Parathyroid adenoma (tissue), 2 donors: ENCODE measurements at regions not wholly inside any gene's neighbourhood (a gene's known extent, or its start where the extent isn't known, plus 50 kb on each side); places are given as distances from the start of the nearest gene placed in this dataset.

Experiments used
- H2AFZ ChIP-seq: fragments of 300-600 bp; sonication (generic); one replicate; pipeline ENCODE4 v1.7.0; 2017; ENCODE audit warnings: antibody characterized with exemption, mild to moderate bottlenecking
- H3K27ac ChIP-seq: fragments of 300-600 bp; sonication (generic); one replicate; pipeline ENCODE4 v1.7.0; 2017
- H3K27me3 ChIP-seq: fragments of 300-600 bp; sonication (generic); one replicate; pipeline ENCODE4 v1.7.0; 2017; ENCODE audit warnings: low read length; ENCODE audit not compliant: control insufficient read depth, insufficient read depth
- H3K36me3 ChIP-seq: fragments of 300-600 bp; sonication (generic); one replicate; pipeline ENCODE4 v1.7.0; 2017; ENCODE audit warnings: low read length; ENCODE audit not compliant: control insufficient read depth, insufficient read depth
- H3K4me1 ChIP-seq: fragments of 300-600 bp; sonication (generic); one replicate; pipeline ENCODE4 v1.7.0; 2017; ENCODE audit warnings: control low read depth
- H3K4me2 ChIP-seq: fragments of 300-600 bp; sonication (generic); one replicate; pipeline ENCODE4 v1.7.0; 2017; ENCODE audit warnings: low read length
- H3K4me3 ChIP-seq: fragments of 300-600 bp; sonication (generic); one replicate; pipeline ENCODE4 v1.7.0; 2017; ENCODE audit warnings: low read depth, low read length
- H3K79me2 ChIP-seq: fragments of 300-600 bp; sonication (generic); one replicate; pipeline ENCODE4 v1.7.0; 2017; ENCODE audit warnings: control low read depth
- H3K9ac ChIP-seq: fragments of 300-600 bp; sonication (generic); one replicate; pipeline ENCODE4 v1.7.0; 2017; ENCODE audit warnings: mild to moderate bottlenecking
- H3K9me3 ChIP-seq: fragments of 300-600 bp; sonication (generic); one replicate; pipeline ENCODE4 v1.7.0; 2017; ENCODE audit warnings: low read length; ENCODE audit not compliant: control insufficient read depth
- TF ChIP-seq, protein P1 (sequence below): fragments of 300-600 bp; sonication (generic); IDR thresholded peaks from one replicate; pipeline ENCODE4 v1.7.0; 2017; ENCODE audit warnings: antibody characterized with exemption, mild to moderate bottlenecking
- donor health status: primary hyperparathyroidism.

GRCh38 chr3:194906970-194907629, 221.4 kb downstream of the FAM43A start:
- H3K4me2 ChIP-seq: no peak overlapping the region
- H3K9me3 ChIP-seq: no peaks in the 10 kb centered on the region
- H3K9ac ChIP-seq: no peak overlapping the region
- TF ChIP-seq, protein P1, sequence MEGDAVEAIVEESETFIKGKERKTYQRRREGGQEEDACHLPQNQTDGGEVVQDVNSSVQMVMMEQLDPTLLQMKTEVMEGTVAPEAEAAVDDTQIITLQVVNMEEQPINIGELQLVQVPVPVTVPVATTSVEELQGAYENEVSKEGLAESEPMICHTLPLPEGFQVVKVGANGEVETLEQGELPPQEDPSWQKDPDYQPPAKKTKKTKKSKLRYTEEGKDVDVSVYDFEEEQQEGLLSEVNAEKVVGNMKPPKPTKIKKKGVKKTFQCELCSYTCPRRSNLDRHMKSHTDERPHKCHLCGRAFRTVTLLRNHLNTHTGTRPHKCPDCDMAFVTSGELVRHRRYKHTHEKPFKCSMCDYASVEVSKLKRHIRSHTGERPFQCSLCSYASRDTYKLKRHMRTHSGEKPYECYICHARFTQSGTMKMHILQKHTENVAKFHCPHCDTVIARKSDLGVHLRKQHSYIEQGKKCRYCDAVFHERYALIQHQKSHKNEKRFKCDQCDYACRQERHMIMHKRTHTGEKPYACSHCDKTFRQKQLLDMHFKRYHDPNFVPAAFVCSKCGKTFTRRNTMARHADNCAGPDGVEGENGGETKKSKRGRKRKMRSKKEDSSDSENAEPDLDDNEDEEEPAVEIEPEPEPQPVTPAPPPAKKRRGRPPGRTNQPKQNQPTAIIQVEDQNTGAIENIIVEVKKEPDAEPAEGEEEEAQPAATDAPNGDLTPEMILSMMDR: no peak
- H3K79me2 ChIP-seq: no peaks in the 10 kb centered on the region
- no peak overlapping the region for H2AFZ ChIP-seq
- no peaks in the 10 kb centered on the region for H3K4me1 ChIP-seq
- no peaks in the 10 kb centered on the region for H3K36me3 ChIP-seq
- H3K27me3 ChIP-seq: no peaks in the 10 kb centered on the region
- H3K27ac ChIP-seq: no peak overlapping the region
- no peak overlapping the region for H3K4me3 ChIP-seq

DNA sequence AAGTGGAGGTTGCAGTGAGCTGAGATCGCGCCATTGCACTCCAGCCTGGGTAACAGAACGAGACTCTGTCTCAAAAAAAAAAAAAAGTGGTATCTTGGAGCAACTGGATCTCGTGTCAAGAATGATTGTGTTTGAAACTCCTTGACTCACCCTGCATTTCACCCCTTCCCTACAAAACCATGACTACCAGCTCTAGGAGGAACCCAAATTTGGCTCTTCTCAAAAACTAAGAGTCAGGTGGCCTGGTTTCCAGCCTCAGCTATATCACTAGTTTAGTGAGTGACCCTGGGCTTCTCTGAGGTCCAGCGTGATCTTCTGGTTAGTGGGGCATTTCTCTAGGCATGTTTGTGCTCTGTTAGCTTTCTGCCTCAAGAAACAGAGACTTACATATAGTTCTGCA, 222.1 kb downstream of the FAM43A start:
- Histone ChIP-seq H2AFZ (no peak overlapping the region), H3K9me3 (no peaks in the 10 kb centered on the region), H3K4me1 (no peaks in the 10 kb centered on the region), H3K4me3 (no peak overlapping the region), H3K9ac (no peak overlapping the region), H3K79me2 (no peaks in the 10 kb centered on the region), H3K27ac (no peak overlapping the region), H3K4me2 (no peak overlapping the region), H3K36me3 (no peaks in the 10 kb centered on the region), H3K27me3 (no peaks in the 10 kb centered on the region)
- TF ChIP-seq, protein P1: no peak

DNA sequence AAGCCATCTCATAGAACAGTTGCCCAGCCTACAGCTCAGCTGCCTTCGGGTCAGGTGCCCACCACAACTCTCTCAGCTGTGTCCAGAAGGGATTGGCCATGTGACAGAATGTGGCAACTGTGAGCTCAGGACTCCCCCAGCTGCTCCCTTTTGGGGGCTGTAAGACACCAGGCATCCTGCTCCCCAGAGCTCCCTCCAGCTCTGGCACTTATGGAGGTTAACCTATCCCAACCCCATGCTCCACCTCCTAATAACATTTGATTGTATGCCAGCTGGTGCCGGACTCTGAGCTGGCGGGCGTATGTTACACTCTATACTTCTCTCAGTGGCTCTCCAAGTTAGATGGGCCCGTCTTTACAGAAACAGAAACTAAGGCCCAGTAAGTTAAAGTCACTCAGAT, 222.8 kb downstream of the FAM43A start:
- Histone ChIP-seq H3K9me3 (no peaks in the 10 kb centered on the region), H3K4me1 (no peaks in the 10 kb centered on the region), H3K79me2 (no peaks in the 10 kb centered on the region), H3K9ac (no peak overlapping the region), H3K27ac (no peak overlapping the region), H3K4me2 (no peak overlapping the region), H2AFZ (no peak overlapping the region), H3K4me3 (no peak overlapping the region), H3K27me3 (no peaks in the 10 kb centered on the region), H3K36me3 (no peaks in the 10 kb centered on the region)
- TF ChIP-seq, protein P1: no peak

DNA sequence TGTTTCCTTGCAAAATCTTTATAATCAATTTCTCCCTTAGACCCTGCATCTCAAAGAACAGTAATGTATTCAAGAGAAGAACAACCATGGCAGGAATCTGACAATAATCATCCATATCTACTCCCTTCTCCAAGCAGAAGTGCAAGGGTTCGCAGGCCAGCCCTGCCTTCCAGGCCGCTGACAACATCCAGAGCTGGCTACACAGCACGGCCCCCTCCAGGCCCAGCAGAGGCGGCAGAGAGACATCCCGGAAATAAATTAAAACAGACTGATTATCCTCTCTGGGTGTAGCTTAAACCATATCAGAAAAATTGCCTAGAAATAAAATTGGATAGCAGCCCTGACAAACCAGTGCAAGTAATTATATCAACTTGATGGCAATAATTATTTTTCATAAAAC, 223.3 kb downstream of the FAM43A start:
- no peak overlapping the region for H3K27ac ChIP-seq
- no peak overlapping the region for H3K4me2 ChIP-seq
- TF ChIP-seq, protein P1: no peak
- H3K27me3 ChIP-seq: no peaks in the 10 kb centered on the region
- no peak overlapping the region for H3K4me3 ChIP-seq
- no peaks in the 10 kb centered on the region for H3K4me1 ChIP-seq
- H3K9ac ChIP-seq: no peak overlapping the region
- H3K36me3 ChIP-seq: no peaks in the 10 kb centered on the region
- no peaks in the 10 kb centered on the region for H3K79me2 ChIP-seq
- no peak overlapping the region for H2AFZ ChIP-seq
- H3K9me3 ChIP-seq: no peaks in the 10 kb centered on the region

DNA sequence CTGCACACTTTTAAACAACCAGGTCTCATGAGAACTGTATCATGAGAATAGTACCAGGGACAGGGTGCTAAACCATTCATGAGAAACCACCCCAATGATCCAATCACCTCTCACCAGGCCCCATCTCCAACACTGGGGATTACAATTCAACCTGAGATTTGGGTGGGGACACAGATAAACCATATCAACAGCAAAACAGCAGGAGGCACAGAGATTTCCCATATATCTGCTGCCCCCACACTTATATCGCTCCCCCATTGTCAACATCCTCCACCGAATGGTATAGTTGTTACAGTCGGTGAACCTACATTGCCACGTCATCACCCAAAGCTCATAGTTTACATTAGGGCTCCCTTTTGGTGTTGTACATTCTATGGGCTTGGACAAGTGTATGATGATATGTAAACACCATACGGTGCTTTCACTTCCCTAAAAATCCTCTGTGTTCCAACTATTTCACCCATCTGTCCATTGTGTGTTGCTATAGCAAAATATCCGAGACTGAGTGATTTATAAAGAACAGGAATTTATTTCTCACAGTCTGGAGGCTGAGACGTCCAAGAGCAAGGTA, 224.8 kb downstream of the FAM43A start:
- no peaks in the 10 kb centered on the region for H3K9me3 ChIP-seq
- TF ChIP-seq, protein P1: no peak
- H3K4me1 ChIP-seq: no peaks in the 10 kb centered on the region
- no peak overlapping the region for H3K9ac ChIP-seq
- H2AFZ ChIP-seq: no peak overlapping the region
- no peaks in the 10 kb centered on the region for H3K27me3 ChIP-seq
- H3K27ac ChIP-seq: no peak overlapping the region
- no peak overlapping the region for H3K4me3 ChIP-seq
- no peaks in the 10 kb centered on the region for H3K79me2 ChIP-seq
- H3K4me2 ChIP-seq: no peak overlapping the region
- no peaks in the 10 kb centered on the region for H3K36me3 ChIP-seq
